Hematopoietic multipotent progenitor cell treated with erythropoietin and hydrocortisone succinate and interleukin-3 and kit ligand, for 6 days (in vitro differentiated cells): ENCODE measurements at regions not wholly inside any gene's neighbourhood (a gene's known extent, or its start where the extent isn't known, plus 50 kb on each side); places are given as distances from the start of the nearest gene placed in this dataset.
A peak's percentile ranks its signal among the peaks of the same experiment; 100 is the strongest.
"Not testable (repeated sequence)": the region's sequence is repeated elsewhere in the genome, so short reads cannot be mapped to it uniquely, and the experiment has no call there.

Source experiments
- DNase-seq: peaks from one replicate; pipeline ENCODE4 v3.0.0-alpha.2; 2015

DNA sequence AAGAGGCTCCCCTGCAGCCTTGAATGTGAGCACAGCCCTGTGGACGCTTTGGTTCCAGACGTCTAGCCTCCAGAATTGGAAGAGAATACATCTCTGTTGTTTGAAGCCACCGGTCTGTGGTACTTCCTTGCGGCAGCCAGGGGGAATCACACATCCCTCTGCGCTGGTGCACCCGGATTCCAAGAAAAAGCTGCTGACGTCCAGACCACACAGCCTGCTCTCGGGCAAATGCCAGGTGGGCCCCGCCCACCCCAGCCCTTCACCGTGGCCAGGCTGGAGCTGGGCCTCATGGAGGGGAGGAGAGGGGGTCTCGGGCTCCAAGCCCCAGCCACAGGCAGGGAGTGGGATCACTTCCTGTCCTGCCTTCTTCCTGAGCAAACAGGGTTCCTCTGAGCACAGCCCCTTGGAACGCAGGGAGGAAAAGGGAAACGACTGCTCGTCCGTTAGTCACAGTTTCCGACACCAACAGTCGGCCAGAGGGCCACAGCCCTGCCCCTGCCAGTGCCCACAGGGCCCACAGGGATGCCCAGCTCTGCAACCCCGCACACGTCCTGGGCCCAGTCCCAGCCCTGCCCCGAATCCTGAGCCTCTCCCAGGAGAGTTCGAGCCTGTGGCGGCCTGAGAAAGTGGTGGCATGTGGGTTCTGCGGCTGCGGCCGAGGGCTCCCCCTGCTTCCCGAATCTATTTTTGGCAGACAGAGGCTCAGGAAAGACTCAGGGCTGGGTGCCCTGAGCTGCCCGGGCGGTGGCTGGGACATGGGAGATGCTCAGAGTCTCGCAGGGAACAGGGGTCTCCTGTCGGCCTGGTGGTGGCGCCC is 85.3 kb downstream of the RFLNA start:
- no peak for DNase-seq

DNA sequence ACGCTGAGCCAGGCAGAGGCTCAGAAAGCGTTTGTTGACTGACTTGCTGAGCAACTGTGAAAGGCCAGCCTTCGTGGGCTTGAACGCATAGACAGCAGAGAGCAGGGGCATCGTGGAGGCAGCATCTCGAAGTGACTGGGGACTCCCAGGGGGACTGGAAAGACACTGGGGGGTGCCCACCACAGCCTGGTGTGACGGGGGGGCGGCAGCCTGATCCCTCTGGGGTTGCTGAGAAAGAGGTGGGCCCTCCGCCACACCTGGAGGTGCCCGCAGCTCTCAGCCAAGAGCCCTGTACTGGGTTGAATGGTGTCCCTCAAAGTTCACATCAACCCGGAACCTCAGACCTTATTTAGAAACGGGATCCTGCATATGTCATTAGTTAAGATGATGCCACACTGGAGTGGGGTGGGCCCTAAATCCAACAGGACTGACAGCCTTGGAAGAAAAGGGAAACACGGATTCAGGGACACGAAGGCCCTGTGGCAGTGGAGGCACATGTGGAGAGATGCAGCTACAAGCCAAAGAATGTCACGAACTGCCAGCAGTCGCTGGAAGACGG is 84.6 kb downstream of the RFLNA start:
- no peak for DNase-seq

DNA sequence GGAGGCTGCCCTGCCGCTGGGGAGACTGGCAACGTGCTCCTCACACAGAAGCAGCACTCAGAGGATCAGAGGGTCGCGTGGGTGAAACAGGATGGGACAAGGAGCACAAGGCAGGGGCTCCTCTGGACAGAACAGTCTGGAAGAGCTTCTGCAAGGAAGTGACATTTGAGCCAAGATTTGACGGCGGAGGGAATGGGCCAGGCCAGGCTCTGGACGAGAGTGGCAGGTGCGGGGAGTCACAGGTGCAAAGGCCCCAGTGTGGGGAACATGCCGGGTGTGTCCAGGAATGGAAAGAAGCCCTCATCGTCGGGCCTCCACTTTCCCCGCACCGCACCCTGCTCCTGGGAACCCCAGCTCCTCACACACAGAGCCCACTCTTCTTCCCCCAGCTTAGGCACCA is 84.0 kb downstream of the RFLNA start:
- DNase-seq = no peak

DNA sequence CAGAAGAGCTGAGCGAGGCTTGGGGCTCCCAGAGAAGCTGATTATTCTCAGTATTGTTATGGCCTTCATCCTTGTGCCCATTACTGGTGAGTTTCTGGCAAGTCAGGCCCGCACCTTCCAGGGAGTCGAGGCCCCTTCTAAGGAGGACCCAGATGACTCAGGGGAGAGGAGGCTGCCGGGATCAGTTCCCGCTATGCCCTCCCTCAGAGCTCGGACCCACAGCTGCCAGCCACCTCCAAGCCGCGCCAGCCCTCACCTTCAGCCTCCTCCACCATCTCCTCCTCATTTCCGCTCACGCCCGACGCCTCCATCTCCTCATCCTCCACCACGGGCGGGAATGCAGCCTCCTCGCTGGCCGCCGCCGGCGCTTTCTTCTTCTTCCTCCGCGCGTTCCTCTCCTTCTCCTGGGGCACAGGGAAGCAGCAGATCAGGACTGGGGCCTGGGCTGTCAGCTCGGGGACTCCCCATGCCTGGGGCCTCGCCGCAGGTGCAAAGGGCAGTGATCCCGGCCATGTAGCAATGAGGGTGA is 83.2 kb downstream of the RFLNA start:
- DNase-seq = no peak

DNA sequence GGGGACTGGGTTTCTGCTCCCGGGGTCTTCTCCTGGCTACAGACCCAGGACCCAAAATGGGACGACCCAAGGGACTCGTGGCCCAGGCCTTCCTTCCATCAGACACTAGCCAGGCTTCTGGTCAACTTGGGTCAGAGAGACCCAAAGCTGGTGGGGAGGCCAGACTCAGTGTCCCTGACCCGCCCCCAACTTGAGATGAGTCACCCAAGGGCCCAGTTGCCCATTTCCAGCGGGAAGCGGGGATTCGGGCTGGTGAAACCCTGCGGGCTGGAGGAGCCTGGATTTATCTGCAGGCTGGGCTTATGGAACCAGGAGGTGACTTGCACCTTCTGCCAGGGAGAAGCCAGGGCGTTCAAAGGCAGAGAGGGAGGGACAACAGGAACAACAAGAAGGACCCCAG is 81.5 kb downstream of the RFLNA start:
- no peak for DNase-seq

DNA sequence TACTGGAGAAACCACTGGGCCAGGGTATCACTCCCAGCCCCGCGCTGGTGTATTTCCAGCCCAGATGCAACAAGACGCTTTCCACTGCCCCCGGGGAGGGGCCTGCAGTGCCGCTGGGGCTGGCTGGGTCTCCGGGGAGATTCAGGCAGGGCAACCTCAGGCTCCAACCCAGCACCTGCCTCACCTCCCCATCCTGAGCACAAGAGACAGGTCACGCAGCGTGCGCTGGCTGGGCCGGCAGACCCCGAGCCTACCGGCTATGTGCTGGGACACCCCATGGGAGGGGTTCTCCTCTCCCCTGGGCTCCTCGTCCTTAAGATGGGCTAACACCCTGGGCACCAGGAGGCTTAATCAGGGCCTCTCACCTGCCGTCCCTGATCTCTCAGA is 80.9 kb downstream of the RFLNA start:
- DNase-seq = no peak

DNA sequence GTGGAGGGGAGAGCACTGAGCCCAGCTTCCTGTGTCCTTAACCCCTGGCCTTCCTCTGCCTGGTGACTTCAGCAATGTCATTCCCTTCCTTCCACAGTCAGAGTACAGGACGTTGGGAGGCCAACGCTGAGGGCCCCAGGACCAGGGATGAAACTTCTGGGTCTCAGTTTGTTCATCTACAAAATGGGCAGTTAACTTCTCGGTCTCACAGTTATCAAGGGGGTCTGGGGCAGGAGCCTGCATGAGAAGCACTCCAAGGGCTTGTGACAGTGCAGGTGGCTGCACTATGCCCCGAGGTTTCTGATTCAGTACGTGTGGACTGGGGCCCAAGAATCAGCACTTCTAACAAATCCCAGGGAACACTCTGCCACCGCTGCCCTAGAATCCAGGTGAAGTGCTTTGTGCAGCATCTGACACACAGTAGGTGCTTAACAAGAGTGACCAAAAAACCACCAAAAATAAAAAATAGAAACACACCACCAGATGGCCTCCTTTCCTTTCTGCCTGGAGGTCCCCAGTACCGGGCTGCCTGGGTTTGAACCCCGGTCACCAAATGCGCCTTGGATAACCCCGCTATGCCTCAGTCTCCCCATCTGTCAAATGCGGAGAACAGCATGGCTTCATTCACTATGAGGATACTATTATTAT is 80.4 kb downstream of the RFLNA start:
- DNase-seq = no peak

DNA sequence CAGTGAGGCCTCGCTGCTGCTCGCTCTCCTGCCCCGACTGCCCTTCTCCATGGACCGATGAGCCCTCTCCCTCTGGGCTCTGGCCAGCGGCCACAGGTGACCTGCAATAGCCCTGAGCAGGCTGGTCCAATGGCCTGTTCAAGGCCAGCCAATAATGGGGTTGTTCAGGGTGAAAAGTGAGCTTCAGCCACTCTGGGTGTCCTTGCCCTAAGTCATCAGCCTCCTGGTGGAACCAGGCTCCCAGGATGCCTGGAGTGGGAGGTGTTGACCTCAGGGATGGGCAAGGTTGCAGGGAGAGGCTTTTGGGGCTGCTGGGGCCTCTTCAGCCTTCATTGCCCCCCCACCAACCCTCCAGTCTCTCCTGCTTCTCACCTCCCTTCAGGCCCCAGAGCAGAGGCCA is 79.7 kb downstream of the RFLNA start:
- no peak for DNase-seq

DNA sequence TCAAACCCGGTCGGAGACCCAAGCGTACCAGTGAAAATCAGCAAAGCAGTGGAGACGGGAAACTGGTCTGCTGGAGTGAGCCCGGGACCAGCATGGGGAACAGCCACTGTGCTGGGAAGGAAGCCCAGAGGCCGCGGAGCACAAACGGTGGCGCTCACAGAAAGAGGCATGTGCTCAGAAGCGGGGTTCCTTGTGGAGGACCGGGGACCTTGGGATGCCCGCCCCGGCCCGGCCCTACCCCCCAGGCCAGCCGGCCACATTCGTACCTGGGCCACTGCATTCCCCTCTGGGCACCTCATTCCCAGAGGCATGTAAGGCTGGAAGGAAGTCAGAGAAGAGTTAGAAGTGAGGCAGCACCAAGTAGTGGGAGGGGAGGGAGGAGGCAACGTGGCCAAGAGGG is 79.3 kb downstream of the RFLNA start:
- no peak for DNase-seq

DNA sequence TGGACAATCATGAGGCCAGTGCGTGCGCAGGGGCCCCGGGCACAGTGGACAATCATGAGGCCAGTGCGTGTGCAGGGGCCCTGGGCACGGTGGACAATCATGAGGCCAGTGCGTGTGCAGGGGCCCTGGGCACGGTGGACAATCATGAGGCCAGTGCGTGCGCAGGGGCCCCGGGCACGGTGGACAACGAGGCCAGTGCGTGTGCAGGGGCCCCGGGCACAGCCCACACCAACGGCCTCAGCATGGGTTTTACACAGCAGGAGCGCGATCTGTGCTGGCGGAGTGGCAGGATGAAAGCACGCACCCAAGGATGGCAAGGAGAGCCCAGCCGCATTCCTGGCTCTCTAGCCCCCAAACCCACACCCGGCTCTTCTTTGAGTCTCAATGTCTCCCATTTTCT is 78.8 kb downstream of the RFLNA start:
- DNase-seq = not testable (repeated sequence)

DNA sequence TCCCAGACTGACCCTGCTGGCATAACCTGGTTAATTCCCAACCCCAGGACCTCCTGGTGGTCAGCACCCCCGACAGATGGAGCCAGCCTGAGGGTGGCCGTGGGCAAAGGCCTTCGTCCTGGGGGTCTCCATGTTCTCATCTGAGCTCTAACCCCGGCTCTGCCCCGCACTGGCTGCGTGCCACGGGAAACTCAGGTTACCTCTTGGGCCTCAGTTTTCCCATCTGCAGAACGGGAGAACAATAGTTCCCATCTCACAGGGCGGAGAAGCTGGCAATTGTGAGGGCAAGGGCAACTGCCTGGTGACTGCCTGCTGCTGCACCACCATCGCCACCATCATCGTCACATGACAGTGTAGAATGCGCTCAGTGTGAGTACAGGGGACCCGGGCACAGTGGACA is 77.9 kb downstream of the RFLNA start:
- DNase-seq = no peak

DNA sequence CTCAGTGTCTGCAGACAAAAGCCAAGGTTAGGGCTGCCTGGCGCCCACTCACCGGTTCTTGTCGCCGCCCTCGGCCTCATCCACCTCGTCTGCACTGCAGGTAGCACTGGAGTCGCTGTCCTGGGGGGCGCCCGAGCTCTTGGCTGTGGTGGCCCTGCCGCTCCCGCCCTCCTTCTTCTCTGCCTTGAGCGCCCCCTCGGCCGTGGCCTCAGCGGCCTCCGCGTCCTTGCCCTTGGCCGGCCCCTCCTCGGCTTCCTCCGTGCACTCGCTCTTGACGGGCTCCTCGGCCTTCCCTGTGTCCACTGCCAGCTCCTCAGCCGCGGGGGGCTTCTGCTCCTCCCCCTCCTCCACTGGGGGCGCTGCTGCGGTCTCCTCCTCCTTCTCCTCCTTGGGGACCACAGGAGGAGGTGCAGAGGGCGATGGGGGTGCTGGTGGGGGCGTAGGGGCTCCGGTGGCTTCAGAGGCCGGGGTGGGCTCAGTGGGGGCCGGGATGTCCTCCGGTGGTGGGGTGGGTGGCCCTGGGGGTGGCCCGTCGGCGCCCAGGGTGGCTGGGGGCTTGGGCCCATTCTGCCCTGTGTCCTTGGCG is 77.2 kb downstream of the RFLNA start:
- no peak for DNase-seq

DNA sequence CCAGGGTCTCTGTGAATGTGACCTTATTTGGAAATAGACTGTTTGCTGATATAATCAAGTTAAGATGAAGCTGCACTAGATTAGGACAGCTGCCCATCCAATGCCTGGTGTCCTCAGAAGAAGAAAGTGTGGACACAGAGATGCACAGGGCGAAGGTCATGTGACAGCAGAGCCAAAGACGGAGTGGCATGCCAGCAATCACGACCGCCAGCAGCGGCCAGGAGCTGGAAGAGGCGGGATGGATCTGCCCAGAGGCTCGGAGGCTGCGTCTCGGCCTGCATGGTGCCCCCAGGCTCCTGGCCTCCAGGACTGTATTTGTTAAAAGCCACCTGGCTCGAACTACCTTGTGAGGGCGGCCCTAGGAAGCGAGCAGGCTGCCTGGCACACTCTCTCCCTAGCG is 76.5 kb downstream of the RFLNA start:
- DNase-seq = no peak

DNA sequence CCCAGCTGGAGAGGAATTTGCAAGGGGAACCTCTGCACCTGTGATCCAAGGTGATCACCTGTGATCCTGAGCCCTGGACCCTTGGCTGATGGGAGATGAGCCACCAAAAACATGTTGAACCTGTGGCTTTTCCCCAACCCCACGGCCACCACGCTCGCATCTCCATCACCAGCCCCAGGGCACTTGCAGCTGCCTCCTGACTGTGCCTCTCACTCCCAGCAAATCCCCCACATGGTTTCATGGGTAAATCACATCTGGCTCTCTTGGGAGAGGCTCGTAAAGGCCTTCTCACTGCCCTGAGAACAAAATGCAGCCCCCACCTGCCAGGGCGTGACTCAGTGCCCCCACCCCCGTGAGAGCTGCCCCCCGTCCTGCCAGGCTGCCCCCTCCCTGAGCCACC is 76.0 kb downstream of the RFLNA start:
- DNase-seq = no peak

DNA sequence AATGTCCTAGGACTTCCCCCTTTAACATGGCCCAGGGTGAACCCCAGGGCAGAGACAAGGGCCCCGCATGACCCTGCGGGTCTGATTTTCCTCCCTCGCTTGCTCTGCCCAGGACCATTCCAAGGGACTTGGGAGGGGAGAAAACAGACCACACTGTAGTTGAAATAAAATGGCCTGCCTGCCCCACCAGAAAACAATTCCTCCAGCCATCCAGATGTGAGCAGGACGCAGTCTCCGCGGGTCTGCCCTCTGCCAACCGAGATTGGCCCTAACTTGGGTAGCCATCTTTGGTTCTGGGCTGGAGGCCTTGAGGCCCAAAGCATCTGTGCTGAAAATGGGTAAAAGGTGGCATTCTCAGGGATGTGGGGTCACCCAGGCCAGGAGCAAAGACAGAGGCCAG is 75.5 kb downstream of the RFLNA start:
- no peak for DNase-seq

DNA sequence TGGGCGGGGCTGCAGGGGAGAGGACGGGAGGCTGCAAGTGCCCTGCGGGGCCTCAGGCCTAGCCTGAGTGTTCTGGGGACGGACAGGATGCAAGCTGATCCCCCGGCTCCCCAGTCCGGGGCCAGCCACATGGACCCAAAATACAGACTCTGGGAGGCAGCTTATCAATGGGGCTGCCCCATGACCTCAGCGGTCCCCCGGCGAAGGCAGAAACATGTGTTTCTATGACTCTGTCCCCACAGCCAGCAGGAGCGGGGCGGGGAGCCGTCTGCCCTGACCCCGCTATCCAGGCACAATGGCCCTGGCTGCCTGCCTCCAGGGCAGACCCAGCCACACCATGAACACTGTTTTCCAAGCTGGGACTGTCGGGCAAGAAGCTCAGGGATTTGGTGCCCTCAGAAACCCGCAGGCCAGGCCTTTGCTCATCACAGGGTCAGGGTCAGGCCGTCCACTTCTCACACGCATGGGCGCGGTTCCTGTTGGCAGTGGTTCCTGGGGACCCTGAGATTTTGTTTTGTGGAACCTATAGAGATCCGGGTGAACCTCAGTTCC is 75.0 kb downstream of the RFLNA start:
- DNase-seq = no peak

DNA sequence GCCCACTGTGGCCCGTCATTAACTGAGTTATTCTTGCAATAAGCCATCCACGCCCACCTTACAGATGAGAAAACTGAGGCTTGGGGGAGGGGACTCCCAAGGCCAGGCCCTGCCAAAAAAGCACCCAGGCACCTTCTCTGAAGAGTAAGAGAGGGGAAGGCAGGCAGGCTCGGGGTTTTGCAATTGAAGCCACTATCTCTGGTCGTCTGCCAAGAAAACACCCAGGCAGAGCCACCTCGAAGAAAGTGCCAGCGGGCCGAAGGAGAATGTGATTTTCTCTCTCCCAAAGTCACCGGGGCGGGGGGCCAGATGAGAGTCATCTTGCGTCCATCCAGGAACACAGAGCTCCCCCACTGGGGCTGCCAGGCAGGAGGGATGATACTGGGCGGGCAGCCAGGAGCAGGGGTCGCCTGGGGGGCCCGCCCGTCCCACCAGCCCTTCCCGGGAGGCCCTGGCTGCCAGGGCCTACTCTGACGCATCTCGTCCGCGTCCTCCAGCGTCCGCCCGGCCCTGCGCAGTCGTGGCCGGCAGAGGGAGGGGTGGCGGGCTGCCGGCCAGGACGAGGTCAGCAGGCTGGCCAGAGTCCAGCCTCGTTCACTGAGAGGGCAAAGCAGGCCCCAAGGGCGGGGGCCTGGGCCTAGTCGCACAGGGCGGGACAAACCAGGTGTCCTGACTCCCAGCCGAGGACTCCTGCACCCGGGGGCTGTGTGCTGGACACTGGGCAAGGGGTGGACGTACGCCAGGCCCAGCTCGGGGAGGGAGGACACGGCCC is 74.3 kb downstream of the RFLNA start:
- peak; percentile 71 for DNase-seq

DNA sequence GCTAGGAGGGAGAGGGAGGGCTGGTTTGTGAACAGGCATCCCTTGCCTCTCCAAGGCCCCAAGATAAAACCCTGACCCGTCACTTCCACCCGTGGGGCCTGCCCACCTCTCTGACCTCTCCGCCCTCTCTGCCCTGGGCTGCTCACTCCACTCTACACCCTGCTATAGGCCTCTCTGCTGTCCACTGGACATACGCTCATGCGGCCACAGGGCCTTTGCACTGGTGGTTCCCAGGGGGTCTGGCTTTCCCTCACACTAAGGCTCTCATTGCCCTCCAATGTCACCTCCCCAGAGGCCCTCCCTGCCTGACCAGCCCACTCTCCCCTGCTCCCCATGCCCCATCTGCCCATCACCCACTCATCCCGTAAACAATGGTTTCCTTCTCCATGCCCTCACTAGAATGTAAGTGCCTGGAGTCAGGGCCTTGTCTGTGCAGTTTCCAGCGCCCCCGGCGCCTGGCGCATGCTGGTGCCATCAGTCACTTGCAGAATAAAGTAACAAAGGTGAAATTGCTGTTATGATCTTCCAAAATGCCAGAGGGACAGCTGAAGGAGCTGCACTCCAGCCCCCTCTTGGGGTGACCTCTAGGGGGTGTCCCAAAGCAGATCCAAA is 73.6 kb downstream of the RFLNA start:
- DNase-seq = no peak

DNA sequence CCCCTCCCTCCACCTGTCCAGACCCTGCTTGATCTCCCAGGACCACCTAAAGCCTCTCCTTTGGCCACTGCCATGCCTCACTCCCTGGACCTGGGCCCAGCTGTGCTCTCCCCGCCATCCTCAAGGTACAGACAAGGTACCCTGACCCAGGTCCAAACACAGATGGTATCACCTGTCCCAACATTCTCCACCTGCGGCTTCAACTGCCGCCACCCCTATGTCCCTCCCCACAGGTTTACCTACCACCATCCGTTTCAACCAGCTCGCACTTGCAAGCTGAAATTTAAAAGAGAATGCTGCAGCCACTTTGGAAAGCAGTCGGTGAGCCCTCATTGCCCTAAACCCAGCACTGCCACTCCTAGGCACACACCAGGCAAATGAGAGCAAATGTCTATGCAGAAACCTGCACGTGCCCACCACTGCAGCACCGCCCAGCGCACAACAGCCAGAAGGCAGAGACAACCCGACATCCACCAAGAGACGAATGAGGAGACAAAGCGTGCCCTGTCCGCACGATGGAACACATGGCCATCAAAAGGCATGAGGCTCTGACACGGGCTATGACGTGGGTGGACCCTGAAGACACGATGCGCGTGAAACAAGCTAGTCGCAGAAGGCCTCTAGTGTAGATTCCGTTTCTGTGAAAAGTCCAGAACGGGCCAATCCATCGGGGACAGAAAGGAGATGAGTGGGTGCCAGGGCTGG is 71.0 kb downstream of the RFLNA start:
- DNase-seq = no peak
